ENCODE measurements at regions not wholly inside any gene's neighbourhood (a gene's known extent, or its start where the extent isn't known, plus 50 kb on each side); places are given as distances from the start of the nearest gene placed in this dataset.

GRCh38 chr2:155372969-155373368 lies 674.5 kb downstream of the KCNJ3 start:
- DNase-seq: peak; percentile 57

GRCh38 chr2:155368934-155369333 lies 670.4 kb downstream of the KCNJ3 start:
- no peak for DNase-seq

DNA sequence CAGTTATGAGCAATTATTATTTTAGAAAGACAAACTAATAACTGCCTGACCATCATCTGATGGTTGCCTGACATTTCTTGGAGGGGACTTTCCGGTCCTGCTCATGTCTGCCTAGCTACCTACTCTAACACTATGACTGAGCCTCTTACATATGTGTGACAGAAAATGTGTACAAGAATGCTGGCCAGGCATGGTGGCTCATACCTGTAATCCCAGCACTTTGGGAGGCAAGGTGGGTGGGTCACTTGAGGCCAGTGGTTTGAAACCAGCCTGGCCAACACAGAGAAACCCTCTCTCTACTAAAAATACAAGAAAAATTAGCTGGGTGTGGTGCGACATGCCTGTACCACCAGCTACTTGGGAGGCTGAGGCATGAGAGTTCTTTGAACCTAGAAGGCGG lies 666.3 kb downstream of the KCNJ3 start:
- no peak for DNase-seq

GRCh38 chr2:155363349-155363888 lies 664.9 kb downstream of the KCNJ3 start:
- DNase-seq: no peak

DNA sequence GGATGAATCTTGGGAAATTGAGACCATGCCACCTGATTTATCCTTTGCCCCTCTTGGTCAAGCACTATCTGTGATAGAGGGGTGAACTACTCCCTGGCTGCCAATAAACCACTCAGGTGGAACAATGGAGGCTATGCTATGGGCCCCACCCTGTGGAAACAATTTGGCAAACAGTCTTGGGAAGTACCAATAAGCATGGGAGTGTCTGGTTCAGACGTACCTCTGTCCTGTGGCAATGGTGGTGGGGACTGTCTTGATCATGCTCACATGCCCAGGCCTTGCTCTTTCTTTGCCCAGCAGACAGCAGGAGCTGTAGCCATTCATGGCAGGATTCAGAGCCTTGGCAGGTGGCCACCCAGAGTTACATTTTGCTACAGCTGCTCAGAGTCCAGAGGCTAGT lies 658.7 kb downstream of the KCNJ3 start:
- no peak for DNase-seq

GRCh38 chr2:155356250-155356649 lies 657.8 kb downstream of the KCNJ3 start:
- DNase-seq: no peak

- DNase-seq: no peak
Measured at GRCh38 chr2:155350783-155351580, 652.5 kb downstream of the KCNJ3 start.

DNA sequence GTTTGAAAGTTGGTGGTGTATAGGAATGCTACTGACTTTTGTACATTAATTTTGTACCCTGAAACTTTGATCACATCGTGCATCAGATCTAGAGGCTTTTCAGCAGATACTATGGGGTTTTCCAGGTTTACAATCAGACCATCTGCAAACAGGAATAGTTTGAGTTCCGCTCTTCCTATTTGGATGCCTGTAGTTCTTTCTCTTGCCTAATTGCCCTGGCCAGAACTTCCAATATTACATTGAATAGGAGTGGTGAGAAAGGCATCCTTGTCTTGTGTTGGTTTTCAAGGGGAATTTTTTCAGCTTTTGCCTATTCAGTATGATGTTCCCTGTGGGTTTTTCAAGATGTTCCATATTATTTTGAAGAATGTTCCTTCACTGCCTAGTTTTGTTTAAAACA lies 633.5 kb downstream of the KCNJ3 start:
- no peak for DNase-seq

DNA sequence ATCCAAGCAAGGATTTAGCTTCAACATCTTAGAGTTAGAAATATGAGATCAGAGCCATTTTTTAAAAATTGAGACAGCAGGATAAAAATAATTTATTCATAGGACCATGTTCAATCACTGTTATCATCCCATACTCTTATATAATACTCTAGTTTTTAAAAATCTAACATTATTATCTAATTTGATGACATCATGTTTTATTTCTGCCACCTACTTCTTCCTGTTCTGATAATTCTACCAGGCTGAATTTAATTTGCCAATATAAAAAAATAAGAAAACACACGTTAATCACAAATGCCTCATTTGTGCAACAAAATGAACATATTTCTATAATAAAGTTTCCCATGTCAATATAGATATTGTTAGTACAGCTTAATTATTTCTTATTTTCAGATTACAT lies 621.7 kb downstream of the KCNJ3 start:
- DNase-seq: no peak

DNA sequence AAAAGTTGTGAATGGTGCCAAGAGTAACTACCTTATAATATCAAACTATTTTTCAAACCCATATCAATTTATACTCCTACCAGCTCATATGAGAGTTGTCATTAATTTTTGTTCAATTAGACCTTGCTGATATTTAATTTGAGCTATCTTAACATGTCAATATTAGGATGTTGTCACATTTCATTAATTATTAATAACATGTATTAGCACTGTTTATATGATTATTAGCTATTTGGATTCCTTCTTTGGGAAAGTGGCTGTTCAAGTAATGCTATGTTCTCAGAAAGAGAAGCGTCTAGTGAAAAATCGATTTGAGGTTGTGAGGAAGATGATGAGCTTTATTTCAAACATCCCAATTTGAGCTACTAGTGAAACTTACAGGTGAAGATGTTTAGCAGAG lies 620.2 kb downstream of the KCNJ3 start:
- no peak for DNase-seq

- no peak for DNase-seq
Measured at GRCh38 chr2:155315768-155316167, 617.3 kb downstream of the KCNJ3 start.

DNA sequence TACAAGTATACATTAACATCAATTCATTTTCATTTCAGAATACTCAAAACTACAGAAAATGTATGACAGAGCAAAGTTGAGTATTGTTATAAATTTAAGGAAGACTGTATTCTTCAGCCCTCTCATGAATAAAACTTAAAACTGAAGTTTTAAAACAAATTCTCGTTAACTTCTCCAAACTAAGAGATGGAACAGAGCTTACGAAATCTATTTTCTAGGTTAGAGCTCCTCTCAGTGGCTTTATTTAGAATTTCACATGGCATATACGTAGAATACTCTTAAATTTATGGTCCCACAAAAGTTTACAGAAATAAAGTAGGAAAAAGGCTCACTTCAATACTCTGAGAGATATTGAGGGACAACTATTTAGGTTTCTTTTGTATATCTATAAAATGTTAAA lies 612.1 kb downstream of the KCNJ3 start:
- peak; percentile 20 for DNase-seq

DNA sequence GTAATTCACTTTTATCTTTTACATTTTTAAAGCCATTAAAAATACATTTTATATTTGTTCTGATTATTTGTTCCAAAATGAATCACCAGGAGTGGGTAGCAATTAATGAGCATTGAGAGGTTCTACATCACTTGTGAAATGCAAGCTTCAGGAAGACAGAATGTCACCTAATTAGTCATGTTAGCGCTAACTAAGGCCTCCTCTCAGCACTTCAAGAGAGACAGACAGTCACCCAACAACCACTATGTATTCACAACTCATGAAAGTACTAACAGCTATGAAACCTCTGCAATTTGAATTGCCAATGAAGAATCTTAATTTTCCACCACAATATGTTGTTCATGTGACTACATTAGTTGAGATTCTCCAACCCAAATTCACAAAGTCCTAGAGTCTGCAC lies 611.0 kb downstream of the KCNJ3 start:
- DNase-seq: no peak

- no peak for DNase-seq
Measured at GRCh38 chr2:155308367-155309009, 610.0 kb downstream of the KCNJ3 start.

- no peak for DNase-seq
Measured at GRCh38 chr2:155301221-155301620, 602.7 kb downstream of the KCNJ3 start.

GRCh38 chr2:155298001-155298400 lies 599.5 kb downstream of the KCNJ3 start:
- DNase-seq: no peak

DNA sequence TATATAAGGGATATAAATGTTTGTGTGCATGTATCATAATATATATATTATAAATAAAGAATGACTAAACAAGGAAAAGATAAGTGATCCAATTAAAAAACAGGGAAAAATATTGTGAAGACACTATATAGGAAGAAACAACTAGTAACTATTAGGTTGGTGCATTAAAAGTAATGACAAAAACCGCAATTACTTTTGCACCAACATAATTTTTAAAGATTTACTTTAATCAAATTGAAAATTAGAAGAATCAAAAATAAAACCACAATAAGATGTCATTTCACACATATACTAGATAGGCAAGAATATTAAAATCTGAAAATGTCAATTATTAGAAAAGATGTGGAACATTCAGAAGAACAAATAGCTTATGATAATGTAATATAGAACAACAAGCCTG lies 595.9 kb downstream of the KCNJ3 start:
- DNase-seq: no peak

DNA sequence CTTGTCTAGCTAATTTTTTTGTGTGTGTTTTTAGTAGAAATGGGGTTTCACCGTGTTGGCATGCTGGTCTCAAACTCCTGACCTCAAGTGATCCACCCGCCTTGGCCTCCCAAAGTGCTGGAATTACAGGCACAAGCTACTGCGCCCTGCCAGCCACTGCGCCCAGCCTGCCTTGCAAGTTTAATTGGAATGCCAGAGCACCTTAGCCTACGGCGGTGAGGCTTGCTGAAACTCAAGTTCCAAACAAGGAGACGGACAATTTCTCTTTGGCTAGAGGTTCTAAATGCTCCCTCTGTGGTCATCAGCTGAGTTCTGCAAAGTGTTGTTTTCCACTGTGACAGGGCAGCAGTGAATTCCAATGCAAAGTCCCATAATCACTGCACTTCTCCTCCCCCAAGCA lies 583.4 kb downstream of the KCNJ3 start:
- DNase-seq: no peak

DNA sequence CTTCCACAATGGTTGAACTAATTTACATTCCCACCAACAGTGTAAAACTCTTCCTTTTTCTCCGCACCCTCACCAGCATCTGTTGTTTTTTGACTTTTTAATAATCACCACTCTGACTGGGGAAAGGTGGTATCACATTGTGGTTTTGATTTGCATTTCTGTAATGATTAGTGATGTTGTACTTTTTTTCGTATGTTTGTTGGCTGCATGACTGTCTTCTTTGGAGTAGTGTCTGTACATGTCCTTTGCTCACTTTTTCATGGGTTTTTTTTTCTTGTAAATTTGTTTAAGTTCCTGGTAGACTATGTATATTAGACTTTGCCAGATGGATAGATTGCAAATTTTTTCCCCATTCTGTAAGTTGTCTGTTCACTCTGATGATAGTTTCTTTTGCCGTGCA lies 574.8 kb downstream of the KCNJ3 start:
- no peak for DNase-seq

DNA sequence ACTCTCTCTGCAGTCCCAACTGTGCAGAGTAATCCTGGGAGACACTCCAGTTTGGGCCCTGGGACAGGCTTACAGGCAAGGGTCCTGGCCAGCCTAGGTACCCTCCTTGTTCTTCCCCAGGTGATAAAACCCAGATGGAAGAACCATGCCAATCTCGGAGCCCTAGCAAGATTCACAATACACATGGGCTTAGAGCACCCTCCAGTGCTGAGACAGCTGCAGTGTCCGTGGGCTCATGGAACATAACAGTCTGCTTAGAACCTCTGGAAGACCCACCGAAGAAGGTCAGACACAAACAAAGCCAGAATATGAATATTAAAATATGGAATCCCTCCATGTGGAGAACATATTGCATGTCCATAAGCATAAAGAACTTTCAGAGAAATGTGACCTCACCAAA lies 568.1 kb downstream of the KCNJ3 start:
- DNase-seq: no peak

DNA sequence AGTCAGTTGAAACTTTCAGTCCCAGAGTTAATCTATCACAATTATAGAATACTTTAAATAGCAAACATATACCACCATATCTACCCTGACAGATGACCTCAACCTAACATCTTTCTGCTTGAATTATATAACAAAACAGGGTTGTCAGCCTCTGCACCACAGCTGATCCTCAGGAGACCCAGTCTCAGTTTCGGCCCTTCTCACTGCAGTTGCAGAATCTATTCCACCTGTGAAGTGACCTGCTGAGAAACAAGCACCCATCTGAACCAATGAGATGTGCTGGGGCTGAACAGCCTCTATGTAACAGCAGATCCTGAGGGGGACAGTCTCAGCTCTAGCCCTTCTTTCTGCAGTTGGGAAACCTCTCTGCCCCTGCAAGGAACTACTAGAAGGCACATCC lies 567.6 kb downstream of the KCNJ3 start:
- no peak for DNase-seq

DNA sequence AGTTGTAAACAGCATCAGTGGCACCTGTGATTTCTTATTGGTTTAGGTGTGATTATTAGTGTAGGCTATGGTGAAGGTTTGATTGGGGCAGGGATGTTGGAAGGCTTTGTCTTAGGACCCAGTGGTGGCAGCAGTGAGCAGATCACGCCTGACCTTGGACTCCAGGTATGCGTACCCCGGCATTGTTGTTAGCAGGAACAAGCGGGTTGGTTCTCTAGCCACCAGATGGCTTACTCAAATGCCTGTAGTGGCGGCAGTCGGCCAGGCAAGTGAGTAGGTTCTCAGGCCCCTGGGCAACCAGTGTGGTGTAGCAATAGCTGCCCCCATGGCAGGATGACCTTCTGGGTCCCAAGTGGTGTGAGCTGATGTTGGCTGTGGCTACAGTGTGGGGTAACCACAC lies 558.3 kb downstream of the KCNJ3 start:
- DNase-seq: no peak

DNA sequence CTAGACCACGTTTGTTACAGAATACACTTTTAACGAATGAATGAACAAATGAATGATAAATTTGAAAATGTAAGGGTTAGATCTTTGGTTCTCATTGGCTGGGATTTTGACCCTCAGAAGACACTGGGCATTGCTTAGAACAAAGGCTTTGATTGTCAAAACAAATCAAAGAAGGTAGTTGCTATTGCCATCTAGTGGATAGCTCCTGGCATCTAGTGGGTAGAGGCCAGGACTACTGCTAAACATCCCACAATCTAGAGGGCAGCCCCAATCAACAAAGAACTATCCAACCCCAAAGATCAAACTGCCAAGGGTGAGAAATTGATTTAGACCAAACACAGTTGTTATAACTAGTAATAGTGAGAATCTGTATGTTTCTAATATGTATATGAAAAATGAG lies 552.3 kb downstream of the KCNJ3 start:
- DNase-seq: no peak

GRCh38 chr2:155240176-155240575 lies 541.7 kb downstream of the KCNJ3 start:
- no peak for DNase-seq

- DNase-seq: no peak
Measured at GRCh38 chr2:155235710-155236109, 537.2 kb downstream of the KCNJ3 start.
